A549 (cell line): ENCODE measurements at regions not wholly inside any gene's neighbourhood (a gene's known extent, or its start where the extent isn't known, plus 50 kb on each side); places are given as distances from the start of the nearest gene placed in this dataset.

Experiments
- ATAC-seq, 2 experiments: fragments of 200-7000 bp in 1 of 2; fragments of >200 bp in 1 of 2; cut with Nextera tagmentation in 1 of 2; cut with Tn5 transposase in 1 of 2; 3 replicates each; pipeline versions ENCODE4 v1.8.0 to v1.9.1; 2018 to 2020; ENCODE audit warnings: mild to moderate bottlenecking in 1 of 2, moderate library complexity in 1 of 2
- CTCF ChIA-PET: fragments of 300-600 bp; sonication (Branson Sonifier 250); formaldehyde crosslinking; extraction: SDS; loops from one replicate; lab custom pipeline; 2021; ENCODE audit warnings: antibody characterized with exemption, inconsistent platforms; lab: Yijun Ruan, JAX
- POLR2A ChIA-PET: fragments of 350-600 bp; formaldehyde crosslinking; extraction: SDS; loops from one replicate; lab custom pipeline; 2021; ENCODE audit warnings: antibody characterized with exemption, inconsistent platforms; lab: Yijun Ruan, JAX
- DNase-seq, 2 experiments: peaks; one replicate each; pipeline versions ENCODE4 v3.0.0 to v3.0.0-alpha.2; 2011 to 2016; ENCODE audit warnings: low read depth in 1 of 2, low spot score in 1 of 2
- FAIRE-seq: peaks from 2 replicates; lab custom pipeline; 2011; peaks lifted over from hg19 to GRCh38; lab: Jason Lieb, UNC
- H3K27ac ChIP-seq, 2 experiments: fragments of >200 bp; sonication (Bioruptor Twin); formaldehyde crosslinking; 3 replicates each; pipeline ENCODE4 v1.5.1; 2016 to 2017
- H3K4me1 ChIP-seq: fragments of >200 bp; sonication (Bioruptor Twin); formaldehyde crosslinking; 3 replicates; pipeline ENCODE4 v1.6.1; 2016
- H3K4me2 ChIP-seq: fragments of >200 bp; sonication (Bioruptor Twin); formaldehyde crosslinking; 3 replicates; pipeline ENCODE4 v1.6.1; 2016
- H3K4me3 ChIP-seq: fragments of >200 bp; sonication (Bioruptor Twin); formaldehyde crosslinking; 3 replicates; pipeline ENCODE4 v1.5.1; 2016
- H3K9me3 ChIP-seq: fragments of >200 bp; sonication (Bioruptor Twin); formaldehyde crosslinking; 3 replicates; pipeline ENCODE4 v1.6.1; 2016
- CBX2 ChIP-seq: fragments of 200-600 bp; sonication (generic); IDR thresholded peaks from 2 replicates; pipeline ENCODE4 v1.6.1; 2016; ENCODE audit warnings: low read depth, mild to moderate bottlenecking, borderline replicate concordance
- CHD2 ChIP-seq: fragments of 150-350 bp; IDR thresholded peaks from 2 replicates; pipeline ENCODE4 v1.6.1; 2014; ENCODE audit warnings: low read length; ENCODE audit not compliant: partially characterized antibody
- CHD4 ChIP-seq: fragments of 200-600 bp; sonication (generic); IDR thresholded peaks from 2 replicates; pipeline ENCODE4 v1.6.1; 2016; ENCODE audit warnings: antibody characterized with exemption, mild to moderate bottlenecking, borderline replicate concordance
- EHF ChIP-seq: fragments of 250-450 bp; sonication (Bioruptor Pico); IDR thresholded peaks from 2 replicates; pipeline ENCODE4 v1.5.0; 2020; ENCODE audit warnings: mild to moderate bottlenecking
- EHMT2 ChIP-seq: fragments of 200-600 bp; sonication (generic); IDR thresholded peaks from 2 replicates; pipeline ENCODE4 v1.6.1; 2016; ENCODE audit warnings: antibody characterized with exemption, low read depth, mild to moderate bottlenecking, moderate library complexity
- ESRRA ChIP-seq: fragments of 150-350 bp; IDR thresholded peaks from 2 replicates; pipeline ENCODE4 v1.6.1; 2014; ENCODE audit warnings: mild to moderate bottlenecking, low read length, borderline replicate concordance
- FOSB ChIP-seq: fragments of 250-450 bp; sonication (Bioruptor Pico); IDR thresholded peaks from 2 replicates; pipeline ENCODE4 v1.5.0; 2020; ENCODE audit warnings: mild to moderate bottlenecking, moderate library complexity
- FOXS1 ChIP-seq: fragments of 250-450 bp; sonication (Bioruptor Pico); IDR thresholded peaks from 2 replicates; pipeline ENCODE4 v1.5.0; 2020; ENCODE audit warnings: mild to moderate bottlenecking, moderate library complexity
- GATA3 ChIP-seq: IDR thresholded peaks from 2 replicates; pipeline ENCODE4 v1.6.1; 2012; ENCODE audit warnings: borderline replicate concordance
- HEYL ChIP-seq: fragments of 250-450 bp; sonication (Bioruptor Pico); IDR thresholded peaks from 2 replicates; pipeline ENCODE4 v1.8.0; 2021; ENCODE audit warnings: mild to moderate bottlenecking, moderate library complexity
- HOXB13 ChIP-seq: fragments of 250-450 bp; sonication (Bioruptor Pico); IDR thresholded peaks from 2 replicates; pipeline ENCODE4 v1.5.0; 2020; ENCODE audit warnings: low read depth, mild to moderate bottlenecking, moderate library complexity
- JUNB ChIP-seq: fragments of >200 bp; sonication (Bioruptor Twin); formaldehyde crosslinking; IDR thresholded peaks from 2 replicates; pipeline ENCODE4 v1.6.1; 2016
- KDM5A ChIP-seq: fragments of 200-600 bp; sonication (generic); IDR thresholded peaks from 2 replicates; pipeline ENCODE4 v1.6.1; 2016; ENCODE audit warnings: antibody characterized with exemption, mild to moderate bottlenecking
- NFE2L2 ChIP-seq: fragments of 150-350 bp; conservative IDR thresholded peaks from 2 replicates; pipeline ENCODE4 v1.6.1; 2014; ENCODE audit warnings: low read length
- NPAS2 ChIP-seq: fragments of 250-450 bp; sonication (Bioruptor Pico); IDR thresholded peaks from 2 replicates; pipeline ENCODE4 v1.8.0; 2022; ENCODE audit warnings: mild to moderate bottlenecking, moderate library complexity, borderline replicate concordance
- NR3C1 ChIP-seq: fragments of >200 bp; sonication (Bioruptor Twin); formaldehyde crosslinking; IDR thresholded peaks from 3 replicates; pipeline ENCODE4 v1.6.1; 2017
- POLR2A ChIP-seq: IDR thresholded peaks from 2 replicates; pipeline ENCODE4 v1.6.1; 2012; ENCODE audit warnings: mild to moderate bottlenecking, low read length
- RARB ChIP-seq: fragments of 250-450 bp; sonication (Bioruptor Pico); IDR thresholded peaks from 2 replicates; pipeline ENCODE4 v1.8.0; 2021; ENCODE audit warnings: mild to moderate bottlenecking, moderate library complexity
- RCOR1 ChIP-seq: fragments of 150-350 bp; IDR thresholded peaks from 2 replicates; pipeline ENCODE4 v1.6.1; 2014; ENCODE audit warnings: antibody characterized with exemption, low read length, low read depth
- RFX5 ChIP-seq: fragments of 450-650 bp; IDR thresholded peaks from 2 replicates; pipeline ENCODE4 v1.7.1; 2014; ENCODE audit warnings: antibody characterized with exemption, mild to moderate bottlenecking, moderate library complexity
- SMC3 ChIP-seq: fragments of >200 bp; sonication (Bioruptor Twin); formaldehyde crosslinking; IDR thresholded peaks from 3 replicates; pipeline ENCODE4 v1.6.1; 2018; ENCODE audit warnings: inconsistent platforms
- ZC3H11A ChIP-seq: fragments of 450-650 bp; IDR thresholded peaks from 2 replicates; pipeline ENCODE4 v1.6.1; 2014; ENCODE audit warnings: antibody characterized with exemption, mild to moderate bottlenecking
- ZFP36 ChIP-seq: fragments of 450-650 bp; IDR thresholded peaks from 2 replicates; pipeline ENCODE4 v1.6.1; 2014; ENCODE audit warnings: borderline replicate concordance; ENCODE audit not compliant: partially characterized antibody
- ZNF302 ChIP-seq: fragments of 250-450 bp; sonication (Bioruptor Pico); IDR thresholded peaks from 2 replicates; pipeline ENCODE4 v1.9.0; 2021; ENCODE audit warnings: inconsistent platforms, mild to moderate bottlenecking, moderate library complexity
- whole genome bisulfite sequencing: methylation state at CpG from one replicate; pipeline ENCODE4 v1.1.6; 2017; ENCODE audit errors: missing lambda C conversion rate; 5-methylcytosine and 5-hydroxymethylcytosine counted together
- TF ChIP-seq, protein P1 (sequence below): IDR thresholded peaks from 2 replicates; pipeline ENCODE4 v1.6.1; 2012; ENCODE audit warnings: low read depth, borderline replicate concordance
- TF ChIP-seq, protein P2 (sequence below): fragments of 200-600 bp; sonication (generic); IDR thresholded peaks from 2 replicates; pipeline ENCODE4 v1.6.1; 2016; ENCODE audit warnings: antibody characterized with exemption, mild to moderate bottlenecking, moderate library complexity
- TF ChIP-seq, protein P3 (sequence below): fragments of 450-650 bp; IDR thresholded peaks from 2 replicates; pipeline ENCODE4 v1.6.1; 2014; ENCODE audit warnings: antibody characterized with exemption
- TF ChIP-seq, protein P4 (sequence below): fragments of 250-450 bp; sonication (Bioruptor Pico); IDR thresholded peaks from 2 replicates; pipeline ENCODE4 v1.5.0; 2020; ENCODE audit warnings: low read depth, mild to moderate bottlenecking, moderate library complexity

DNA sequence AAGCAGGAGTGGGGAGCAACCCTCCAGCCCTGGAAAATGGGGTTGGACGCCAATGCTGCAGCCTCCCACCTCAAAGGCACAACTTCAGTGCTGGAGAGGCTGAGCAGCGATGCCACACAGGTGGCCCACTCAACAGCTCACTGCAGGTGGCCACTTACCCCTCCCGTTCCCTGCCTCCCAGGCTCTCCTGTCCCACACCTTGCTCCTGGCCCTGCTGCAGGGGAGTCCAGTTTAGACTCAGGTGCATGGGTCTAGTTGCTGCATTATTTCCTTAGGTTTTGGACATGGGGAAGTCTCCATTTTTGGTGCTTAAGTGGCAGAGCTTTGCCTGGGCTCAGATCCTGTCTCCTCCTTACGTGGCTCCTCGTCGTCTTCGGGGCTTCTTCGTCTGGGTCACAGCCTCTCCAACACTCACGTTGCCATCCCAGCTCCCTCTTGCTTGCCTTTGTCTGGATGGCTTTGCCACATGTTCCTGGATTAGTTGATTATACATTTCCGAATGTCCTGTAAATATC, 898.3 kb downstream of the BRD1 start:
- Histone ChIP-seq H3K27ac (no peak overlapping the region), H3K4me2 (no peak overlapping the region), H3K4me1 (no peaks in the 10 kb centered on the region), H3K9me3 (0 out of 3 replicates have a peak, but pooled peaks cover 1% of the 10 kb centered on the region), H3K4me3 (no peak overlapping the region)
- ATAC-seq (no peak), FAIRE-seq (no peak), DNase-seq (no peak)
- CTCF ChIA-PET: no interaction called here
- 0% methylated on average over 7 of the region's 10 CpGs for WGBS
- TF ChIP-seq POLR2A (no peak), EHMT2 (no peak), RCOR1 (no peak), ZC3H11A (no peak), NR3C1 (no peak), NFE2L2 (no peak), GATA3 (no peak), CBX2 (no peak), RARB (CRISPR knock-in tag) (no peak), EHF (CRISPR knock-in tag) (no peak), FOSB (CRISPR knock-in tag) (no peak), NPAS2 (CRISPR knock-in tag) (no peak), RFX5 (no peak), ZNF302 (CRISPR knock-in tag) (no peak), KDM5A (no peak), CHD4 (no peak), HOXB13 (no peak), CHD2 (no peak)
- TF ChIP-seq, protein P1, sequence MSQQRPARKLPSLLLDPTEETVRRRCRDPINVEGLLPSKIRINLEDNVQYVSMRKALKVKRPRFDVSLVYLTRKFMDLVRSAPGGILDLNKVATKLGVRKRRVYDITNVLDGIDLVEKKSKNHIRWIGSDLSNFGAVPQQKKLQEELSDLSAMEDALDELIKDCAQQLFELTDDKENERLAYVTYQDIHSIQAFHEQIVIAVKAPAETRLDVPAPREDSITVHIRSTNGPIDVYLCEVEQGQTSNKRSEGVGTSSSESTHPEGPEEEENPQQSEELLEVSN: no peak
- TF ChIP-seq, protein P2, sequence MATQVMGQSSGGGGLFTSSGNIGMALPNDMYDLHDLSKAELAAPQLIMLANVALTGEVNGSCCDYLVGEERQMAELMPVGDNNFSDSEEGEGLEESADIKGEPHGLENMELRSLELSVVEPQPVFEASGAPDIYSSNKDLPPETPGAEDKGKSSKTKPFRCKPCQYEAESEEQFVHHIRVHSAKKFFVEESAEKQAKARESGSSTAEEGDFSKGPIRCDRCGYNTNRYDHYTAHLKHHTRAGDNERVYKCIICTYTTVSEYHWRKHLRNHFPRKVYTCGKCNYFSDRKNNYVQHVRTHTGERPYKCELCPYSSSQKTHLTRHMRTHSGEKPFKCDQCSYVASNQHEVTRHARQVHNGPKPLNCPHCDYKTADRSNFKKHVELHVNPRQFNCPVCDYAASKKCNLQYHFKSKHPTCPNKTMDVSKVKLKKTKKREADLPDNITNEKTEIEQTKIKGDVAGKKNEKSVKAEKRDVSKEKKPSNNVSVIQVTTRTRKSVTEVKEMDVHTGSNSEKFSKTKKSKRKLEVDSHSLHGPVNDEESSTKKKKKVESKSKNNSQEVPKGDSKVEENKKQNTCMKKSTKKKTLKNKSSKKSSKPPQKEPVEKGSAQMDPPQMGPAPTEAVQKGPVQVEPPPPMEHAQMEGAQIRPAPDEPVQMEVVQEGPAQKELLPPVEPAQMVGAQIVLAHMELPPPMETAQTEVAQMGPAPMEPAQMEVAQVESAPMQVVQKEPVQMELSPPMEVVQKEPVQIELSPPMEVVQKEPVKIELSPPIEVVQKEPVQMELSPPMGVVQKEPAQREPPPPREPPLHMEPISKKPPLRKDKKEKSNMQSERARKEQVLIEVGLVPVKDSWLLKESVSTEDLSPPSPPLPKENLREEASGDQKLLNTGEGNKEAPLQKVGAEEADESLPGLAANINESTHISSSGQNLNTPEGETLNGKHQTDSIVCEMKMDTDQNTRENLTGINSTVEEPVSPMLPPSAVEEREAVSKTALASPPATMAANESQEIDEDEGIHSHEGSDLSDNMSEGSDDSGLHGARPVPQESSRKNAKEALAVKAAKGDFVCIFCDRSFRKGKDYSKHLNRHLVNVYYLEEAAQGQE: no peak
- TF ChIP-seq, all 56 proteins: peak for 0
- POLR2A ChIA-PET: no interaction called here

DNA sequence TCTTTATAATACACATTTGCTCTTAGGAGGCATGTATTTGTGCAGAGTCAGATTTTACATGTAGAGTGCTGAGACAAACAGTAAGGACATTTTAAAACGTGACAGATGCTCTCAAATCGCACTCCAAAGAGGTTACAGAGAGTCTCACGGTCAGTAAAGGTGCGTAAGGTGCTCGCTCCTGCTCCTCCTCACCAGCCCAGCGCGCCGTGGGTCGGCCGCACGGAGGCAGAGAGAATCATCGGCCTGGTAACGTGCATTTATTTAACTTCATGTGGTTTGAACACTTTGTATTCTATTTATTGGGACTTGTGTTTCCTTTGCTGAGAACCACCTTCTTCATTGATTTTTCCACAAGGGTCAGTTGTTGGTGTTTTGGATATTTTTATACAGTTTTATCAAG, 900.1 kb downstream of the BRD1 start:
- POLR2A ChIA-PET: no interaction called here
- WGBS: 47% methylated on average over 11 of the region's 13 CpGs

More for the DNA sequence above, 900.1 kb downstream of the BRD1 start:
- ATAC-seq: no peak
- Histone ChIP-seq H3K4me2 (no peak overlapping the region), H3K4me1 (no peaks in the 10 kb centered on the region), H3K4me3 (no peak overlapping the region), H3K9me3 (no peaks in the 10 kb centered on the region)
- CTCF ChIA-PET: no interaction called here
- no peak for DNase-seq
- TF ChIP-seq ZNF302 (CRISPR knock-in tag): no peak
- no peak for TF ChIP-seq FOXS1
- no peak for TF ChIP-seq EHMT2
- TF ChIP-seq ESRRA: no peak
- TF ChIP-seq, protein P3, sequence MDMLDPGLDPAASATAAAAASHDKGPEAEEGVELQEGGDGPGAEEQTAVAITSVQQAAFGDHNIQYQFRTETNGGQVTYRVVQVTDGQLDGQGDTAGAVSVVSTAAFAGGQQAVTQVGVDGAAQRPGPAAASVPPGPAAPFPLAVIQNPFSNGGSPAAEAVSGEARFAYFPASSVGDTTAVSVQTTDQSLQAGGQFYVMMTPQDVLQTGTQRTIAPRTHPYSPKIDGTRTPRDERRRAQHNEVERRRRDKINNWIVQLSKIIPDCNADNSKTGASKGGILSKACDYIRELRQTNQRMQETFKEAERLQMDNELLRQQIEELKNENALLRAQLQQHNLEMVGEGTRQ: no peak
- TF ChIP-seq, protein P4, sequence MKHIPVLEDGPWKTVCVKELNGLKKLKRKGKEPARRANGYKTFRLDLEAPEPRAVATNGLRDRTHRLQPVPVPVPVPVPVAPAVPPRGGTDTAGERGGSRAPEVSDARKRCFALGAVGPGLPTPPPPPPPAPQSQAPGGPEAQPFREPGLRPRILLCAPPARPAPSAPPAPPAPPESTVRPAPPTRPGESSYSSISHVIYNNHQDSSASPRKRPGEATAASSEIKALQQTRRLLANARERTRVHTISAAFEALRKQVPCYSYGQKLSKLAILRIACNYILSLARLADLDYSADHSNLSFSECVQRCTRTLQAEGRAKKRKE (CRISPR knock-in tag): no peak
- no peak for TF ChIP-seq SMC3
- TF ChIP-seq ZFP36: no peak
- TF ChIP-seq HEYL (CRISPR knock-in tag): no peak
- TF ChIP-seq FOSB (CRISPR knock-in tag): no peak
- no peak for TF ChIP-seq JUNB
- TF ChIP-seq KDM5A: no peak
- no peak for TF ChIP-seq CBX2
- TF ChIP-seq, protein P2: no peak
- TF ChIP-seq RARB (CRISPR knock-in tag): no peak
- no peak for TF ChIP-seq NR3C1
- TF ChIP-seq, all 56 proteins: peak for 0
- H3K27ac ChIP-seq: no peak overlapping the region
- FAIRE-seq: no peak
